Lower leg skin (tissue), 4 donors: ENCODE measurements at regions not wholly inside any gene's neighbourhood (a gene's known extent, or its start where the extent isn't known, plus 50 kb on each side); places are given as distances from the start of the nearest gene placed in this dataset.

Experiments used
- DNase-seq, 2 donors: peaks; one replicate each; pipeline ENCODE4 v3.0.0-alpha.2; 2019; ENCODE audit warnings: low spot score in 2 of 2
- H3K4me3 ChIP-seq: fragments of 200-600 bp; sonication (generic); 2 replicates; pipeline ENCODE4 v1.5.1; 2017; ENCODE audit warnings: mild to moderate bottlenecking, low read depth; ENCODE audit not compliant: poor library complexity, severe bottlenecking
- POLR2A ChIP-seq, 2 donors: fragments of 450-650 bp; IDR thresholded peaks; one replicate each; pipeline ENCODE4 v1.6.1; 2016 to 2017; ENCODE audit warnings: antibody characterized with exemption in 2 of 2, mild to moderate bottlenecking in 1 of 2, moderate library complexity in 1 of 2
- WGBS, 2 donors: methylation state at CpG; one replicate each; pipeline ENCODE4 v1.1.5; 2018; 5-methylcytosine and 5-hydroxymethylcytosine counted together
- intact Hi-C: fragments of 100-400 bp; cut with DNase I; formaldehyde crosslinking; loops from one replicate; pipeline ENCODE4 v1.15.0; 2023; ENCODE audit warnings: low total_unique reads
- TF ChIP-seq, protein P1 (sequence below), 3 donors: fragments of 450-650 bp; IDR thresholded peaks; one replicate each; pipeline ENCODE4 v1.5.1; 2016; ENCODE audit warnings: antibody characterized with exemption in 3 of 3, mild to moderate bottlenecking in 3 of 3, moderate library complexity in 2 of 3

DNA sequence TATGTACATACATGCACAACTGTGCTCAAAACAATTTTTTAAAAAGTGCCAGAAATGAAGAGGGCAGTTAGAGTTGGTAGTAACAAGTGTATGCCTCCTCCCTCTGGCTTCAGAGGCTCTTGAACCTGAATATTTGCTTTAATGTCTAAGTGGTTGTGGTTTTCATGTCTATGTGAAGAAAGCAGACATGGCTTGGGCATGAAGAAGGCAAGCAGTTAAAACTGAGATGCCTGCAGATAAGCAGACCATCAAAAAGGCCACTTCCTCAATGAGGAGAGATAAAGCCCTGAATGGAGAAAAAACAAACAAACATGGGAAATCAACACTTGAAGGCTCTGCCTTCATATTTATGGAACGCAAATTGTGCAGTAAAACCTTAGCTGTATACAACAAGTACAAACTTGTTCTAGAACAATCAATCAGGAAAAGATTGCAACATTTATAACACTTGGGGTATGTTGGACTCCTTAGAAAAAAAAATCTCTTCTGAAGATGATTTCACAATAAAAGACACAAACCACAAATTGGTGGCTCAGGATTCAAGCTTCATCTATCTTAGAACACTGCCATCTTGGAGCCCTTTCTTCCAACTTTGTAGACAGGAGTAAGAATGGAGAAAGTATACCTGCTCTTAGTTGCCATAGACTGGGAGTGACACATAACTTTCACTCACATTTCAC lies 52.7 kb upstream of the PLA2G4A start:
- DNase-seq: no peak

DNA sequence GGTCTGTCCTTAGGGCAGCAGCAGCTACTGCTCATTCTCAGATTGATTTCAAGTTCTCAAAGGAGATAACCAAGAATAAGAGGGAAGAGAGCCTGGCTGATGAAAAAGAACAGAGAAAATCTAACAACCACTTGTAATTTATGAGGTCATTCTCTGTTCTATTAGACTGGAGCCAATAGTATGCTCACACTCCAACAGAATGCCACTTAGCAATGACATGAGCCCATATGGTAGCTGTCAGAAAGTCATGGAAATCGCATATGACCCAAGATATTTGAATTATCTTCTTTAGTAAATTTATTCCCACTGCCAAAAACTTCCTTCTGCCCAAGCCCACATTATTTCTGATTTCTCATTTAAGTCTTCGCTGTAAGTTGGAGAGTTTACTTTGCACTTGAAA lies 53.7 kb upstream of the PLA2G4A start:
- DNase-seq: no peak
- no peak for TF ChIP-seq POLR2A (IDR thresholded peaks at IDR 0.05)
- TF ChIP-seq, protein P1, sequence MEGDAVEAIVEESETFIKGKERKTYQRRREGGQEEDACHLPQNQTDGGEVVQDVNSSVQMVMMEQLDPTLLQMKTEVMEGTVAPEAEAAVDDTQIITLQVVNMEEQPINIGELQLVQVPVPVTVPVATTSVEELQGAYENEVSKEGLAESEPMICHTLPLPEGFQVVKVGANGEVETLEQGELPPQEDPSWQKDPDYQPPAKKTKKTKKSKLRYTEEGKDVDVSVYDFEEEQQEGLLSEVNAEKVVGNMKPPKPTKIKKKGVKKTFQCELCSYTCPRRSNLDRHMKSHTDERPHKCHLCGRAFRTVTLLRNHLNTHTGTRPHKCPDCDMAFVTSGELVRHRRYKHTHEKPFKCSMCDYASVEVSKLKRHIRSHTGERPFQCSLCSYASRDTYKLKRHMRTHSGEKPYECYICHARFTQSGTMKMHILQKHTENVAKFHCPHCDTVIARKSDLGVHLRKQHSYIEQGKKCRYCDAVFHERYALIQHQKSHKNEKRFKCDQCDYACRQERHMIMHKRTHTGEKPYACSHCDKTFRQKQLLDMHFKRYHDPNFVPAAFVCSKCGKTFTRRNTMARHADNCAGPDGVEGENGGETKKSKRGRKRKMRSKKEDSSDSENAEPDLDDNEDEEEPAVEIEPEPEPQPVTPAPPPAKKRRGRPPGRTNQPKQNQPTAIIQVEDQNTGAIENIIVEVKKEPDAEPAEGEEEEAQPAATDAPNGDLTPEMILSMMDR (IDR thresholded peaks at IDR 0.05): no peak
- WGBS, 2 donors: 68 to 86% methylated on average over 2 of the region's 2 CpGs
- intact Hi-C loops: no loop called here
- H3K4me3 ChIP-seq: no peak overlapping the region

More for the DNA sequence above, 52.7 kb upstream of the PLA2G4A start:
- intact Hi-C loops: no loop called here
- TF ChIP-seq, protein P1 (IDR thresholded peaks at IDR 0.05): no peak
- WGBS, 2 donors: 44 to 68% methylated on average over 1 of the region's 1 CpG
- H3K4me3 ChIP-seq: no peak overlapping the region

DNA sequence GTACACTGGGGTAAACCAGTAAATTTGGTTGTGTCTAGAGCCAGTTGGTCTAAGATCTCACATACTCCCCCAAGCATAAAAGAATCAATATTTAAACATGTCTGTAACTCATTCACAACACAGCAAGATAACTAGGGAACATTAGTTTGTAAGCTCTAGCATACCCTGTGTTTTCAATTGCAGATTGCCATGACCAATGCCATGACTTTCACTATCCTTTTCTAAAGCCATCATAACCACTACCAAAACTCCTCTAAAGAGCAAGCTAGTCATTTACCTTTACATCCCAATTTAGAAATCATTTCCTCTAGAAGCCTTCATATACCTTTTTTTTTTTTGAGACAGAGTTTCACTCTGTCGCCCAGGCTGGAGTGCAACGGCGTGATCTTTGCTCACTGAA lies 56.5 kb upstream of the PLA2G4A start:
- no peak for TF ChIP-seq POLR2A (IDR thresholded peaks at IDR 0.05)
- TF ChIP-seq, protein P1 (IDR thresholded peaks at IDR 0.05): no peak
- no peak overlapping the region for H3K4me3 ChIP-seq
- DNase-seq: no peak
- intact Hi-C loops: no loop called here
- WGBS, 2 donors: 90 to 100% methylated on average over 3 of the region's 3 CpGs

DNA sequence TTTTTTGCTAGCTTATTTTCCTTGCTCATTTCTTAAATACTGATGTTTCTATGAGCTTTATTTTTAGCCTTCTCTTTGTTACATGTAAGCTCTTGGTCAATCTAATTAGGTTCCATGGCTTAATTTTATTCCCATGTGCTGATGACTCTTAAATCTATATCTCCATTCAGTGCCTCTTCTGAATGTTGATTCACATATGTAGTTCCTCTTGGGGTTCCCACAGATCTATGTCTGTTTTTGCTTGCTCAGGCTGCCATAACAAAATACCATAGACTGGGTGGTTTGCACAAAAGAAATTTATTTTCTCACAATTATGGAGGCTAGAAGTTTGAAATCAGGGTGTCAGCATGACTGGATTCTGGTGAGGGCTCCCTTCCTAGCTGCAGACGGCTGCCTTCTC lies 58.3 kb upstream of the PLA2G4A start:
- intact Hi-C loops: no loop called here
- no peak for TF ChIP-seq POLR2A (IDR thresholded peaks at IDR 0.05)
- TF ChIP-seq, protein P1 (IDR thresholded peaks at IDR 0.05): no peak
- 92% methylated on average over 1 of the region's 1 CpG for WGBS, 2 donors
- DNase-seq: no peak
- no peak overlapping the region for H3K4me3 ChIP-seq

DNA sequence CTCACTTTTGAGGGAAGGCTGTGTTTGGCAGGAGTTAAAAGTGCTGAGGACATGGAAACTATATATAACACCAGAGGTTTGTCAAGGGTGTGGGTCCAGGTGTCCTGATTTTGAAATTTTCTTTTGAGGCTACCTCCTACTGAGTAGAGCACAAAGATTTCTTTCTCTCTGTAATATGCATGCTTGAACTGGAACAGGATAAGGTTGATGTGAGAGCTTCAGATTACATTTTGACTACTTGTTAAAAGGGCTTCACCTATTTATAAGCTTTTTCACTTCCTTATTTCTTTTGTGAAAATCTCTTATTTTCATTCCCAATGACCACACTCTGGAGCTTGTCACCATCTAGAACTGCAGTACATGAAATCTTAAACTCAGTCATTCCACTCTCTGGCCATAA lies 59.8 kb upstream of the PLA2G4A start:
- intact Hi-C loops: no loop called here
- DNase-seq: no peak
- TF ChIP-seq POLR2A (IDR thresholded peaks at IDR 0.05): no peak
- TF ChIP-seq, protein P1 (IDR thresholded peaks at IDR 0.05): no peak
- H3K4me3 ChIP-seq: no peak overlapping the region

DNA sequence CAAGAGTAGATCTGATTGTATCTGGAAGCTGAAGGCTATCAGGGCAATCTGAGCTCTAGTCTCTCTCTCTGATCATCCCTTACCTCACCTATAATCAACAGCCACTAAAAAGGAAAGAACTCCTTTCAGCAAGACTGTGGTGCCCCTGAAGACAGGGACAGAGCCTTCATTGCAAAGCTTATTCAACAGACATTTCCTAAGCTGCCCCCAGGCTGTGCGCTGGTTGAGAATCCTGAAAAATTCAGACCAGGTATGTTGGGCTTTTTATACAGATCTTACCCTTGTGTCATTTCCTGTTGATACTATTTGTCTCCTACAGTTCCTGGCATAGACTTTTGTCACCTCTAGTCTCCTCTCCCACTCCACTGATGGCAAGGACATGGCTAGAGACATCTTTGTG lies 63.3 kb upstream of the PLA2G4A start:
- no peak for DNase-seq
- H3K4me3 ChIP-seq: no peak overlapping the region
- TF ChIP-seq, protein P1 (IDR thresholded peaks at IDR 0.05): no peak
- no peak for TF ChIP-seq POLR2A (IDR thresholded peaks at IDR 0.05)
- WGBS, 2 donors: 89 to 100% methylated on average over 1 of the region's 1 CpG
- intact Hi-C loops: no loop called here
